ENCODE measurements at regions not wholly inside any gene's neighbourhood (a gene's known extent, or its start where the extent isn't known, plus 50 kb on each side); places are given as distances from the start of the nearest gene placed in this dataset.

DNA sequence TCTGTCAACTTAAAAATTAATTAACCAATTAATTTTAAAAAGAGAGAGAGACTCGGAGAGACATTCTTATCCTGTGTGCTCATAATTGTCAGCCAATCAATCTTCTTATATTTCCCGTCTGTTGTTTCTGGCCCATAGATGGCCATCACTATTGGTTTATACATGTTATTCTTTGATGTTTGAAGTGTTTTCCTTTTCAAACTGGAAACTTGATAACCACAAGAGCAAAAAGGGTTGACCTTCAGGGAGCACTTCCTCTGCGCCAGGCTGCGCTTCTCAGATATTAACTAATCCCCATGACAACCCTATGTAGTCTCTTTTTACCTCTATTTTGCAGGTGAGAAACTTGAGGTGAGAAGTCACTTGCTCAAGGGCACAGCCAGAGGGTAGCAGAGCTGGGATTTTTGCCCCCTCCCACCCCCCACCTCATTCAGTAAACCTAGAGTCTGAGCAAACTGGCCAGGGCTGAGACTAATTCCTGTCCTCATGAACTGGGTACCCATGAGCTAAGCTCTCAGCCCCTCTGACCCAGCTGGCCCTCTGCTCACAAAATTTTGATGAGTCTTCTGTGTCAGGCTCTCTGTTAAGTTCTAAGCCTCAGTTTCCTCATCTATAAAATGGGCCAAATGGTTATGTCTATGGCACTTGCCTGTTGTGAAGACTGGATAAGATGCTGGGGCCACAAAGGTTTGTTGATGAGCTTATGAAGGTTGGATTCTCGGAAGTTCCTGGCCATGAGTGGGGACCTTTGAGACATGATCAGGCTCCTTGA, 86.0 kb upstream of the SH3PXD2B start:
- Histone ChIP-seq H3K27me3 (ENCODE audit: control insufficient read depth in 1 of 2, insufficient read depth in 2 of 2, low read length in 2 of 2) (peaks cover 0 to 9% of the 10 kb centered on the region in 2 experiments), H3K36me3 (ENCODE audit: insufficient read depth, low read length) (no peaks in the 10 kb centered on the region), H3K27ac (ENCODE audit: low read depth in 1 of 2, low read length in 2 of 2) (no peak overlapping the region), H3K9me3 (ENCODE audit: control insufficient read depth in 1 of 2, insufficient read depth in 1 of 2, low read length in 2 of 2) (peaks cover 0 to 21% of the 10 kb centered on the region in 2 experiments), H3K4me3 (ENCODE audit: low read length) (no peak overlapping the region), H3K4me1 (ENCODE audit: insufficient read depth, low read length) (no peaks in the 10 kb centered on the region)
- no peaks in the 10 kb centered on the region for H3K4me1 Mint-ChIP-seq (ENCODE audit: low read depth)
- intact Hi-C loops (cut with DNase I, micrococcal nuclease), result no loop called here
- no peak overlapping the region for H3K4me3 Mint-ChIP-seq
- no peaks in the 10 kb centered on the region for H3K9me3 Mint-ChIP-seq
- TF ChIP-seq, protein P1, sequence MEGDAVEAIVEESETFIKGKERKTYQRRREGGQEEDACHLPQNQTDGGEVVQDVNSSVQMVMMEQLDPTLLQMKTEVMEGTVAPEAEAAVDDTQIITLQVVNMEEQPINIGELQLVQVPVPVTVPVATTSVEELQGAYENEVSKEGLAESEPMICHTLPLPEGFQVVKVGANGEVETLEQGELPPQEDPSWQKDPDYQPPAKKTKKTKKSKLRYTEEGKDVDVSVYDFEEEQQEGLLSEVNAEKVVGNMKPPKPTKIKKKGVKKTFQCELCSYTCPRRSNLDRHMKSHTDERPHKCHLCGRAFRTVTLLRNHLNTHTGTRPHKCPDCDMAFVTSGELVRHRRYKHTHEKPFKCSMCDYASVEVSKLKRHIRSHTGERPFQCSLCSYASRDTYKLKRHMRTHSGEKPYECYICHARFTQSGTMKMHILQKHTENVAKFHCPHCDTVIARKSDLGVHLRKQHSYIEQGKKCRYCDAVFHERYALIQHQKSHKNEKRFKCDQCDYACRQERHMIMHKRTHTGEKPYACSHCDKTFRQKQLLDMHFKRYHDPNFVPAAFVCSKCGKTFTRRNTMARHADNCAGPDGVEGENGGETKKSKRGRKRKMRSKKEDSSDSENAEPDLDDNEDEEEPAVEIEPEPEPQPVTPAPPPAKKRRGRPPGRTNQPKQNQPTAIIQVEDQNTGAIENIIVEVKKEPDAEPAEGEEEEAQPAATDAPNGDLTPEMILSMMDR (IDR thresholded peaks at IDR 0.05), result no peak
- peaks cover 7% of the 10 kb centered on the region for H3K27me3 Mint-ChIP-seq
- DNase-seq (no peak), ATAC-seq (ENCODE audit: poor library complexity) (no peak)
- CTCF ChIA-PET, result no interaction called here
- POLR2A ChIA-PET, result no interaction called here
- H3K36me3 Mint-ChIP-seq (ENCODE audit: low read depth), result no peaks in the 10 kb centered on the region
- H3K27ac Mint-ChIP-seq, result no peak overlapping the region

DNA sequence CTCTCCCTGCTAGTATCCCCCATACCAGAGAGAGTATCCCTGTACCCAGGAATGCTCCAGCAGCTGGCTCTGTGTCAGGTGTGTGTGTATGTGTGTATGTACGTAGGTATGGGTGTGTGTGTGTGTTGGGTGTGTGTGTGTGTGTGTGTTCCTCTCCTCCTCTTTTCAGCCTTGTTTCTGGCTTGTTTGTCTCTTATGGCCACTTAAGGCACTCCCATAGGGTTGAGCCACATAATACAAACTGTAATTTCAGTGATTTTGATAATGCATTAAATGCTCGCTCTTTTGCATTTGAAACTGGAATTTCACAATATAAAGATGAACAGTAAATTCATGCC, 80.8 kb upstream of the SH3PXD2B start:
- H3K36me3 Mint-ChIP-seq (ENCODE audit: low read depth), result no peaks in the 10 kb centered on the region

DNA sequence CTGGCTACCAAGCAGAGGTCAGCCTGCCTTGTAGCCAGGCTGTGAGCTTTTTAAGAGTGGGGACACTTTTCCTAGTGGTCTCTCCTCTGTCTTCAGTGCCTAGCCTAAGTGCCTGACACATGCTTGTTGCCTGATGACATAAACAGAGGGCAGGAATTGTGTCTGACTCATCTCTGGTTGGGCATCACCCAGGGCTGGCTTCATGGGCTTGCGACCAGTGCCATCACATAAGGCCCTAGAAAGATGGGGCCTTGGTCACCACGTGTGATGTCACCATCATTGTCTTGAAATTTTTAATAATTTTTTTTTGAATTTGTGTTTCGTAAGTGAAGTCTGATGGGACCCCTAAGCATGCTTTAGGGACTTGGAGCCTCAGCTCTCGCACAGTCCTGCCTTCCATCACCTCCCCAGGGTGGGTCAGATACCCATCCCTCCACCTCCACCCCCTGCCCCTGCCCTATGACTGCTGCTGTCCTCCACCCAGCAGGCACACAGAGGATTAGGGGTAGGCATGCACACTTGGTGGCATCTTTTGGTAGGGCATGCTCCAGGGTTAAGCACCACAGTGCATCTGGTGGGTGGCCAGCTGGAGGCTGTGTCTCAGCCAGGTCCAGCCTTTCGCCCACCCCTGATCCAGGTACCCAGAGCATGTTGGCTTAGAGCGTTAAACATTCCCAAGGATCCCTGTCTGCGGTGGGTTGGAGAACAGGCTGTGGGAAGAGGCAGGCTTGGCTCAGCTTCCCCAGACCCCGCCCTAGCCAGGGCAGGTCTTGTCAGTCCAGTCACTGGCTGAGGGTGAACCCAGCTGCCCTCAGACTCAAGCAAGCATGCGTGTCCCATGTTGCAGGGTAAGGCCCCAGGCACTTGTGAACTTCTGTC, 80.1 kb upstream of the SH3PXD2B start:
- ChIA-PET POLR2A (no interaction called here), CTCF (no interaction called here)
- DNase-seq, result no peak
- Histone ChIP-seq H3K4me1 (ENCODE audit: insufficient read depth, low read length) (no peaks in the 10 kb centered on the region), H3K27me3 (ENCODE audit: control insufficient read depth in 1 of 2, insufficient read depth in 2 of 2, low read length in 2 of 2) (no peaks in the 10 kb centered on the region), H3K36me3 (ENCODE audit: insufficient read depth, low read length) (no peaks in the 10 kb centered on the region), H3K4me3 (ENCODE audit: low read length) (no peak overlapping the region), H3K27ac (ENCODE audit: low read depth in 1 of 2, low read length in 2 of 2) (no peak overlapping the region), H3K9me3 (ENCODE audit: control insufficient read depth in 1 of 2, insufficient read depth in 1 of 2, low read length in 2 of 2) (peaks cover 0 to 11% of the 10 kb centered on the region in 2 experiments)
- TF ChIP-seq, protein P1 (IDR thresholded peaks at IDR 0.05), result no peak
- no peak overlapping the region for H3K27ac Mint-ChIP-seq
- H3K9me3 Mint-ChIP-seq, result no peaks in the 10 kb centered on the region
- no peak overlapping the region for H3K4me3 Mint-ChIP-seq
- ATAC-seq (ENCODE audit: poor library complexity), result no peak
- peaks cover 22% of the 10 kb centered on the region for H3K27me3 Mint-ChIP-seq
- no peaks in the 10 kb centered on the region for H3K36me3 Mint-ChIP-seq (ENCODE audit: low read depth)
- intact Hi-C loops (cut with DNase I, micrococcal nuclease), result no loop called here
- no peaks in the 10 kb centered on the region for H3K4me1 Mint-ChIP-seq (ENCODE audit: low read depth)

More for the DNA sequence above, 80.8 kb upstream of the SH3PXD2B start:
- Mint-ChIP-seq H3K4me1 (ENCODE audit: low read depth) (no peaks in the 10 kb centered on the region), H3K27ac (no peak overlapping the region), H3K4me3 (no peak overlapping the region), H3K9me3 (no peaks in the 10 kb centered on the region), H3K27me3 (peaks cover 19% of the 10 kb centered on the region)
- peaks cover 0 to 9% of the 10 kb centered on the region in 2 experiments for H3K9me3 ChIP-seq (ENCODE audit: control insufficient read depth in 1 of 2, insufficient read depth in 1 of 2, low read length in 2 of 2)
- DNase-seq (no peak), ATAC-seq (ENCODE audit: poor library complexity) (no peak)
- H3K27ac ChIP-seq (ENCODE audit: low read depth in 1 of 2, low read length in 2 of 2), result no peak overlapping the region
- CTCF ChIA-PET, result no interaction called here
- no peaks in the 10 kb centered on the region for H3K27me3 ChIP-seq (ENCODE audit: control insufficient read depth in 1 of 2, insufficient read depth in 2 of 2, low read length in 2 of 2)
- no peak overlapping the region for H3K4me3 ChIP-seq (ENCODE audit: low read length)
- POLR2A ChIA-PET, result no interaction called here
- H3K36me3 ChIP-seq (ENCODE audit: insufficient read depth, low read length), result no peaks in the 10 kb centered on the region
- H3K4me1 ChIP-seq (ENCODE audit: insufficient read depth, low read length), result no peaks in the 10 kb centered on the region
- intact Hi-C loops (cut with DNase I, micrococcal nuclease), result no loop called here
- TF ChIP-seq, protein P1 (IDR thresholded peaks at IDR 0.05), result no peak
